ENCODE measurements at regions not wholly inside any gene's neighbourhood (a gene's known extent, or its start where the extent isn't known, plus 50 kb on each side); places are given as distances from the start of the nearest gene placed in this dataset.

GRCh38 chr19:29420482-29421195 lies 105.2 kb upstream of the VSTM2B start:
- no peak for DNase-seq

GRCh38 chr19:29421196-29421545 lies 104.6 kb upstream of the VSTM2B start:
- no peak for DNase-seq

- DNase-seq = no peak
Observed at GRCh38 chr19:29422047-29422446, 103.7 kb upstream of the VSTM2B start.

GRCh38 chr19:29422486-29423085 lies 103.2 kb upstream of the VSTM2B start:
- no peak for DNase-seq

- DNase-seq = no peak
Observed at GRCh38 chr19:29428071-29428470, 97.7 kb upstream of the VSTM2B start.

GRCh38 chr19:29429021-29429420 lies 96.8 kb upstream of the VSTM2B start:
- no peak for DNase-seq

GRCh38 chr19:29429581-29429980 lies 96.2 kb upstream of the VSTM2B start:
- no peak for DNase-seq

- DNase-seq = no peak
Observed at GRCh38 chr19:29431332-29431731, 94.5 kb upstream of the VSTM2B start.

- no peak for DNase-seq
Observed at GRCh38 chr19:29432677-29433076, 93.1 kb upstream of the VSTM2B start.

- no peak for DNase-seq
Observed at GRCh38 chr19:29436591-29437103, 89.1 kb upstream of the VSTM2B start.

GRCh38 chr19:29439021-29439420 lies 86.8 kb upstream of the VSTM2B start:
- no peak for DNase-seq

- no peak for DNase-seq
Observed at GRCh38 chr19:29439688-29440550, 85.9 kb upstream of the VSTM2B start.

GRCh38 chr19:29442094-29442493 lies 83.7 kb upstream of the VSTM2B start:
- no peak for DNase-seq

- no peak for DNase-seq
Observed at GRCh38 chr19:29442910-29443309, 82.9 kb upstream of the VSTM2B start.

- no peak for DNase-seq
Observed at GRCh38 chr19:29445246-29445645, 80.5 kb upstream of the VSTM2B start.

- no peak for DNase-seq
Observed at GRCh38 chr19:29446361-29446760, 79.4 kb upstream of the VSTM2B start.

- no peak for DNase-seq
Observed at GRCh38 chr19:29448046-29448445, 77.7 kb upstream of the VSTM2B start.

- DNase-seq = no peak
Observed at GRCh38 chr19:29449371-29449770, 76.4 kb upstream of the VSTM2B start.

GRCh38 chr19:29450306-29450705 lies 75.5 kb upstream of the VSTM2B start:
- DNase-seq = no peak

- DNase-seq = no peak
Observed at GRCh38 chr19:29450812-29451211, 75.0 kb upstream of the VSTM2B start.

- DNase-seq = no peak
Observed at GRCh38 chr19:29454109-29454508, 71.7 kb upstream of the VSTM2B start.

- DNase-seq = no peak
Observed at GRCh38 chr19:29457413-29457812, 68.4 kb upstream of the VSTM2B start.

All from anterior cingulate cortex (tissue), 58 donors.